Fibroblast of the aortic adventitia (primary cell): ENCODE measurements at regions not wholly inside any gene's neighbourhood (a gene's known extent, or its start where the extent isn't known, plus 50 kb on each side); places are given as distances from the start of the nearest gene placed in this dataset.

Experiments
- DNase-seq: peaks from one replicate; pipeline ENCODE4 v3.0.0-alpha.2; 2010; ENCODE audit warnings: low read depth
- H3K4me3 ChIP-seq: 2 replicates; pipeline ENCODE4 v1.5.1; 2011; ENCODE audit warnings: low read depth, mild to moderate bottlenecking, control low read depth, low read length, moderate library complexity
- CTCF ChIP-seq: IDR thresholded peaks from 2 replicates; pipeline ENCODE4 v1.5.1; 2011; ENCODE audit warnings: mild to moderate bottlenecking, low read length, control low read depth, inconsistent platforms; ENCODE audit not compliant: insufficient read depth

- no peak for TF ChIP-seq CTCF
- DNase-seq, result no peak
- no peak overlapping the region for H3K4me3 ChIP-seq
These were observed 537.1 kb upstream of the ST8SIA4 start for GRCh38 chr5:101440173-101440572.

GRCh38 chr5:101437351-101437750 lies 534.3 kb upstream of the ST8SIA4 start:
- no peak overlapping the region for H3K4me3 ChIP-seq
- no peak for DNase-seq
- no peak for TF ChIP-seq CTCF

GRCh38 chr5:101435768-101436167 lies 532.7 kb upstream of the ST8SIA4 start:
- H3K4me3 ChIP-seq, result no peak overlapping the region
- no peak for TF ChIP-seq CTCF
- DNase-seq, result no peak

GRCh38 chr5:101431201-101431600 lies 528.1 kb upstream of the ST8SIA4 start:
- no peak for TF ChIP-seq CTCF
- no peak overlapping the region for H3K4me3 ChIP-seq

GRCh38 chr5:101430551-101430950 lies 527.5 kb upstream of the ST8SIA4 start:
- no peak for DNase-seq
- TF ChIP-seq CTCF, result no peak
- H3K4me3 ChIP-seq, result no peak overlapping the region

More at GRCh38 chr5:101431201-101431600, 528.1 kb upstream of the ST8SIA4 start:
- no peak for DNase-seq

GRCh38 chr5:101429241-101429640 lies 526.2 kb upstream of the ST8SIA4 start:
- TF ChIP-seq CTCF, result no peak
- H3K4me3 ChIP-seq, result no peak overlapping the region
- DNase-seq, result peak; percentile 44

- TF ChIP-seq CTCF, result no peak
- peak; percentile 31 for DNase-seq
- no peak overlapping the region for H3K4me3 ChIP-seq
These were observed 522.3 kb upstream of the ST8SIA4 start for GRCh38 chr5:101425339-101425859.
